Right atrium auricular region (tissue), 2 donors: ENCODE measurements at regions not wholly inside any gene's neighbourhood (a gene's known extent, or its start where the extent isn't known, plus 50 kb on each side); places are given as distances from the start of the nearest gene placed in this dataset.
"Not testable (repeated sequence)": the region's sequence is repeated elsewhere in the genome, so short reads cannot be mapped to it uniquely, and the experiment has no call there.

ENCODE experiments used
- DNase-seq: peaks from one replicate; pipeline ENCODE4 v3.0.0-alpha.2; 2019; ENCODE audit warnings: low spot score
- H3K27ac ChIP-seq, 2 donors: fragments of 200-600 bp; sonication (generic); 1 replicate in 1 of 2; 2 replicates in 1 of 2; pipeline ENCODE4 v1.5.1; 2016 to 2019
- H3K27me3 ChIP-seq, 2 donors: fragments of 200-600 bp; sonication (generic); one replicate each; pipeline versions ENCODE4 v1.5.1 to v1.6.0; 2017 to 2019
- H3K36me3 ChIP-seq: fragments of 200-600 bp; sonication (generic); one replicate; pipeline ENCODE4 v1.5.1; 2016
- H3K4me1 ChIP-seq, 2 donors: fragments of 200-600 bp; sonication (generic); one replicate each; pipeline versions ENCODE4 v1.5.1 to v1.6.0; 2017 to 2019
- H3K4me3 ChIP-seq, 2 donors: fragments of 200-600 bp; sonication (generic); 1 replicate in 1 of 2; 2 replicates in 1 of 2; pipeline ENCODE4 v1.5.1; 2017 to 2019; ENCODE audit warnings: mild to moderate bottlenecking in 1 of 2, moderate library complexity in 1 of 2
- H3K9me3 ChIP-seq, 2 donors: fragments of 200-600 bp; sonication (generic); one replicate each; pipeline ENCODE4 v1.5.1; 2019
- CTCF ChIP-seq, 2 donors: fragments of 200-600 bp; sonication (generic); IDR thresholded peaks; one replicate each; pipeline ENCODE4 v1.5.1; 2019; ENCODE audit warnings: antibody characterized with exemption in 2 of 2

GRCh38 chrX:121869876-121870477, 822.6 kb downstream of the GLUD2 start:
- Histone ChIP-seq H3K4me1 (no peaks in the 10 kb centered on the region), H3K27ac (no peak overlapping the region), H3K4me3 (no peak overlapping the region), H3K27me3 (no peaks in the 10 kb centered on the region), H3K9me3 (no peaks in the 10 kb centered on the region), H3K36me3 (no peaks in the 10 kb centered on the region)
- no peak for DNase-seq
- no peak for TF ChIP-seq CTCF (IDR thresholded peaks at IDR 0.05)

- Histone ChIP-seq H3K9me3 (no peaks in the 10 kb centered on the region), H3K27me3 (no peaks in the 10 kb centered on the region), H3K36me3 (no peaks in the 10 kb centered on the region), H3K4me1 (no peaks in the 10 kb centered on the region), H3K4me3 (no peak overlapping the region), H3K27ac (no peak overlapping the region)
- no peak for TF ChIP-seq CTCF (IDR thresholded peaks at IDR 0.05)
- no peak for DNase-seq
These were observed 823.7 kb downstream of the GLUD2 start for GRCh38 chrX:121871122-121871521.

- H3K9me3 ChIP-seq: no peaks in the 10 kb centered on the region
- no peaks in the 10 kb centered on the region for H3K4me1 ChIP-seq
- no peak overlapping the region for H3K27ac ChIP-seq
- DNase-seq: no peak
- no peak overlapping the region for H3K4me3 ChIP-seq
- TF ChIP-seq CTCF (IDR thresholded peaks at IDR 0.05): no peak
- no peaks in the 10 kb centered on the region for H3K36me3 ChIP-seq
- no peaks in the 10 kb centered on the region for H3K27me3 ChIP-seq
These were observed 828.9 kb downstream of the GLUD2 start for GRCh38 chrX:121876305-121876704.

DNA sequence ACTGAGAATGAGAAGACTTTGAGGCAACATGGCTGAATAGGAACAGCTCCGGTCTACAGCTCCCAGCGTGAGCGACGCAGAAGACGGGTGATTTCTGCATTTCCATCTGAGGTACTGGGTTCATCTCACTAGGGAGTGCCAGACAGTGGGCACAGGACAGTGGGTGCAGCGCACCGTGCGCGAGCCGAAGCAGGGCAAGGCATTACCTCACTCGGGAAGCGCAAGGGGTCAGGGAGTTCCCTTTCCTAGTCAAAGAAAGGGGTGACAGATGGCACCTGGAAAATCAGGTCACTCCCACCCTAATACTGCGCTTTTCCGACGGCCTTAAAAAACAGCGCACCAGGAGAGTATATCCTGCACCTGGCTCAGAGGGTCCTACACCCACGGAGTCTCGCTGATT, 829.9 kb downstream of the GLUD2 start:
- H3K27me3 ChIP-seq: not testable (repeated sequence)

GRCh38 chrX:121886557-121886956, 839.1 kb downstream of the GLUD2 start:
- H3K27me3 ChIP-seq: no peaks in the 10 kb centered on the region
- no peaks in the 10 kb centered on the region for H3K4me1 ChIP-seq
- TF ChIP-seq CTCF (IDR thresholded peaks at IDR 0.05): no peak
- no peaks in the 10 kb centered on the region for H3K36me3 ChIP-seq
- no peak for DNase-seq
- H3K27ac ChIP-seq: no peak overlapping the region
- H3K9me3 ChIP-seq: peaks cover 0 to 3% of the 10 kb centered on the region in 2 donors
- no peak overlapping the region for H3K4me3 ChIP-seq

More for the DNA sequence above, 829.9 kb downstream of the GLUD2 start:
- not testable (repeated sequence) for H3K27ac ChIP-seq, H3K36me3 ChIP-seq, DNase-seq, H3K9me3 ChIP-seq, H3K4me1 ChIP-seq, H3K4me3 ChIP-seq

- Histone ChIP-seq H3K4me3 (no peak overlapping the region), H3K9me3 (no peaks in the 10 kb centered on the region), H3K27ac (no peak overlapping the region), H3K36me3 (no peaks in the 10 kb centered on the region), H3K4me1 (no peaks in the 10 kb centered on the region), H3K27me3 (no peaks in the 10 kb centered on the region)
- no peak for TF ChIP-seq CTCF (IDR thresholded peaks at IDR 0.05)
- no peak for DNase-seq
These were observed 847.3 kb downstream of the GLUD2 start for GRCh38 chrX:121894756-121895155.
